Type B pancreatic cell (in vitro differentiated cells): ENCODE measurements at regions not wholly inside any gene's neighbourhood (a gene's known extent, or its start where the extent isn't known, plus 50 kb on each side); places are given as distances from the start of the nearest gene placed in this dataset.

Experiments used
- DNase-seq: peaks from one replicate; pipeline ENCODE4 v3.0.0; 2021; ENCODE audit warnings: mixed read lengths; ENCODE audit not compliant: unreplicated experiment; ENCODE audit errors: extremely low spot score
- H3K27ac Mint-ChIP-seq: 2 replicates; pipeline ENCODE4 v1.8.0; 2021; ENCODE audit warnings: mild to moderate bottlenecking, mixed read lengths
- H3K27me3 Mint-ChIP-seq: 2 replicates; pipeline ENCODE4 v1.8.0; 2021; ENCODE audit warnings: mixed read lengths
- H3K36me3 Mint-ChIP-seq: 2 replicates; pipeline ENCODE4 v1.8.0; 2021; ENCODE audit warnings: mixed read lengths
- H3K4me1 Mint-ChIP-seq: one replicate; pipeline ENCODE4 v1.8.0; 2021; ENCODE audit warnings: mixed read lengths; ENCODE audit not compliant: unreplicated experiment
- H3K4me3 Mint-ChIP-seq: 2 replicates; pipeline ENCODE4 v1.8.0; 2021; ENCODE audit warnings: mild to moderate bottlenecking, mixed read lengths
- H3K9me3 Mint-ChIP-seq: 2 replicates; pipeline ENCODE4 v1.8.0; 2021; ENCODE audit warnings: mixed read lengths
- TF ChIP-seq, protein P1 (sequence below): fragments of 200-600 bp; sonication (generic); conservative IDR thresholded peaks from 2 replicates; pipeline ENCODE4 v1.5.0; 2021; ENCODE audit warnings: antibody characterized with exemption, mild to moderate bottlenecking

DNA sequence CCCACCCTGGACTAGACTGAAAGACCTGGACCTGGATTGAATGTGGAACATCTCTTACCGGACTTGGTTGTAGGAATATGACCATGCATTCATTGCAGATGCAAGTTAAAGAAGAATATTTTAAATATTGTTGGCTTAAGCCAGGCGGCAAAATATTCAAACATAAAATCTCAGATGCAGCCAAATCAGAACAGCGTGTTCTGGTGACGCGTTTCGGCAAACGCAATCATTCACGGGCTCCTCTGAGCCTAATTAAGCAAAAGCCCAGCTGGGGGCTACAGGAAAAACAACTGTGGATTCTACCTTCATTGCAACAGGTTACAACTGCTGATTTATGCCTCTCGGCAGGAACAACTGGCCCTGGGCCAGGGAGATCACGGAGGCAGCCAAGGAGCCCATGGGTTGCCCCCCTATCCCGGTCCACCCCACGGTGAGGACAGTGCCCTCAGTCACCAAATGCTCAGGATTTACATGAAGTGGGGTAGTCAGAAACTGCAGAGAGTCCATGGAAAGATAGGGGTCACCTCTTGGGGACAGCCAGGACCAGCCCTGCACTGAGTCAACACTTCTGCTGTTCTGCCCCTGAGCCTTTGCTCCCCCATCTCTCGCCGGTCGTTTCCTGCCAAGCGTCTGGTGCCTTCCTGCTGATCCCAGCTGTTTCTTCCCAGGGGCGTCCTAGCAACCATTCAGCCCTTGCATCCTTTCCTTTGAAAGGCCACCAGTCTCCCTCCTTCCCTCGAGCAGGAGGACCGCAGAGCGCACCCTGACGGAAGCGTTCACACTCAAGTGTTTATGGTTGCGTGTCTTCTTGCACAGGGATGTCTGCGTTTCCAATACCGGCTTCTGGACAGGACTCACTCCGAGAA is 64.4 kb upstream of the SFMBT2 start:
- Mint-ChIP-seq H3K27me3 (peaks cover 24% of the 10 kb centered on the region), H3K4me3 (no peak overlapping the region), H3K36me3 (no peaks in the 10 kb centered on the region), H3K9me3 (no peaks in the 10 kb centered on the region), H3K27ac (no peak overlapping the region), H3K4me1 (no peaks in the 10 kb centered on the region)
- no peak for DNase-seq
- TF ChIP-seq, protein P1, sequence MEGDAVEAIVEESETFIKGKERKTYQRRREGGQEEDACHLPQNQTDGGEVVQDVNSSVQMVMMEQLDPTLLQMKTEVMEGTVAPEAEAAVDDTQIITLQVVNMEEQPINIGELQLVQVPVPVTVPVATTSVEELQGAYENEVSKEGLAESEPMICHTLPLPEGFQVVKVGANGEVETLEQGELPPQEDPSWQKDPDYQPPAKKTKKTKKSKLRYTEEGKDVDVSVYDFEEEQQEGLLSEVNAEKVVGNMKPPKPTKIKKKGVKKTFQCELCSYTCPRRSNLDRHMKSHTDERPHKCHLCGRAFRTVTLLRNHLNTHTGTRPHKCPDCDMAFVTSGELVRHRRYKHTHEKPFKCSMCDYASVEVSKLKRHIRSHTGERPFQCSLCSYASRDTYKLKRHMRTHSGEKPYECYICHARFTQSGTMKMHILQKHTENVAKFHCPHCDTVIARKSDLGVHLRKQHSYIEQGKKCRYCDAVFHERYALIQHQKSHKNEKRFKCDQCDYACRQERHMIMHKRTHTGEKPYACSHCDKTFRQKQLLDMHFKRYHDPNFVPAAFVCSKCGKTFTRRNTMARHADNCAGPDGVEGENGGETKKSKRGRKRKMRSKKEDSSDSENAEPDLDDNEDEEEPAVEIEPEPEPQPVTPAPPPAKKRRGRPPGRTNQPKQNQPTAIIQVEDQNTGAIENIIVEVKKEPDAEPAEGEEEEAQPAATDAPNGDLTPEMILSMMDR = no peak

DNA sequence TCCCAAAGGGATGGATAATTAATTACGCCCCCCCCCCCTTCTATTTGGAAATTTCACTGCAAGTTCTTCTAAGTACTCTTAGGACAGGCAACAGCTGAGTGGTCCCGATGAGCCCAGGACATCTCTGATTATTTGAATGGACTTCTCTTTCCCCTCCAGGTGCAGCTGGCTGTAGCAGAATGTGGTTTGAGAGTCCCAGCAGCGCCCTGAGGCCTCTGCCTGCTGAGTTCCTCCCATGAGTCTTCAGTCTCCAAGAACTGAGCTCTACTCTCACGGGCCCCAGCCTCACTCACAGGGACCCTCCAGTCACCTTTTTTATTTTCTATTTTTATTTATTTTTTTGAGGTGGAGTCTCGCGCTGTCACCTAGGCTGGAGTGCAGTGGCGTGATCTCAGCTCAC is 63.6 kb upstream of the SFMBT2 start:
- Mint-ChIP-seq H3K4me3 (no peak overlapping the region), H3K27ac (no peak overlapping the region), H3K9me3 (no peaks in the 10 kb centered on the region), H3K36me3 (no peaks in the 10 kb centered on the region), H3K27me3 (peaks cover 20% of the 10 kb centered on the region), H3K4me1 (no peaks in the 10 kb centered on the region)
- no peak for DNase-seq
- TF ChIP-seq, protein P1 = no peak

DNA sequence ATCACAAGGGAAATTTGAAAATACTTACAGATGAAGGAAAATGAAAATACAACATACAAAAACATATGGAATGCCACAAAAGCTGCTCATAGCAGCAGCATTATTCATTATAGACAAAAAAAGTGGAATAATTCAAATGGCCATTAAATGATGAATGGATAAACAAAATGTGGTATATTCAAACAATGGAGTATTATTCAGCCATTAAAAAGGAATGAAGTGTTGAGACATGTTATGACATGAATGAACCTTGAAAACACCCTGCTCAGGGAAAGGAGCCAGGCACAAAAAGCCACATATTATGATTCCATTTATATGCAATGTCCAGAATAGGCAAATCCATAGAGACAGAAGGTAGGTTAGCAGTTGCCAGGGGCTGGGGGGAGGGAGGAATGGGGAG is 62.6 kb upstream of the SFMBT2 start:
- no peaks in the 10 kb centered on the region for H3K4me1 Mint-ChIP-seq
- no peak overlapping the region for H3K27ac Mint-ChIP-seq
- DNase-seq = no peak
- TF ChIP-seq, protein P1 = no peak
- peaks cover 20% of the 10 kb centered on the region for H3K27me3 Mint-ChIP-seq
- no peaks in the 10 kb centered on the region for H3K36me3 Mint-ChIP-seq
- no peaks in the 10 kb centered on the region for H3K9me3 Mint-ChIP-seq
- H3K4me3 Mint-ChIP-seq = no peak overlapping the region

DNA sequence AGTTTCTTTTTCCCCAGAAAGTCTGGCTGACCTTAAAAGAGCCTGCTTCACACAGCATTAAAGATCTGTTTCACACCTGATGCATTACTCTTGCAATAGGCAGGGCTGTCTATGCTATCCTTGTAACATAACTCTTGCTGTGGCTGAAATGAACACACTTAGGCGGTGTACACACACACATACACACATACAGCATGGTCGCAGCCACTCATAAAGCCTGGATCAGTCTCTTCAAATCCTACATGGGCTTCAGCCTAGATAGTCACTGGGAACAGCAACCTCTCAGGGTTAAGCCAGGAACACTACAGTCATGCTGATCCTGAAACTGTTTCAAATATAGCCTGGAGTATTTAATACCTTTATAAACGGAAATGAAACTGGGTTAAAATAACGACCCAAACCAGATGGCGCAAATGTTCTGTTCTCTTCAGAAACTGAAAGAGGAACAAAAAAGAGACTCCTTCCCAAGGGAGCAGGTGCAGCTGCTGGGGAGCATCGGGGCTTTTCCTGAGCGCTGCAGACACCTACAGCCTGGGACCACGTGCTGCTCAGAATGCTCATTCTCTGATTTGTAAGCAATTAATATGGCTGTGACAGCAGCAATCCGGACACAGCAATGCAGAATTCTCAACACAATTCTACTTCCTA is 61.0 kb upstream of the SFMBT2 start:
- Mint-ChIP-seq H3K4me3 (no peak overlapping the region), H3K4me1 (no peaks in the 10 kb centered on the region), H3K27me3 (peaks cover 20% of the 10 kb centered on the region), H3K9me3 (no peaks in the 10 kb centered on the region), H3K27ac (no peak overlapping the region), H3K36me3 (no peaks in the 10 kb centered on the region)
- TF ChIP-seq, protein P1 = no peak
- no peak for DNase-seq

DNA sequence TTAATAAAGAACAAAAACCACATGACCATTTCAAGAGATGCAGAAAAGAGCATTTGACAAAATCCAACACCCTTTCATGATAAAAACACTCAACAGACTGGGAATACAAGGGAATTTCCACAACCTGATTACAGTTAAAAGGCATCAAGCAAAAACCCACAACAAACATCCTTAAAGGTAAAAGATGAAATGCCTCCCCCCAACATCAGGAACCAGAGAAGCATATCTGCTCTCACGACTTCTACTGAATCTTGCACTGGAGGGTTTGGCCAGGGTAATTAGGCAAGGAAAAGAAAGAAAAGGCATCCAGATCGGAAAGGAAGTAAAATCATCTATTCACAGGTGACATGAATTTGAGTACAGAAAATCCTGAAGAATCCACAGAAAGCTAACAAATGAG is 59.5 kb upstream of the SFMBT2 start:
- Mint-ChIP-seq H3K27me3 (peaks cover 19% of the 10 kb centered on the region), H3K36me3 (no peaks in the 10 kb centered on the region), H3K4me3 (no peak overlapping the region), H3K4me1 (no peaks in the 10 kb centered on the region), H3K9me3 (no peaks in the 10 kb centered on the region), H3K27ac (no peak overlapping the region)
- DNase-seq = no peak
- TF ChIP-seq, protein P1 = no peak
